ENCODE measurements at regions not wholly inside any gene's neighbourhood (a gene's known extent, or its start where the extent isn't known, plus 50 kb on each side); places are given as distances from the start of the nearest gene placed in this dataset.

GRCh38 chr5:112024769-112025168, 267.8 kb upstream of the NREP start:
- no peak for DNase-seq

DNA sequence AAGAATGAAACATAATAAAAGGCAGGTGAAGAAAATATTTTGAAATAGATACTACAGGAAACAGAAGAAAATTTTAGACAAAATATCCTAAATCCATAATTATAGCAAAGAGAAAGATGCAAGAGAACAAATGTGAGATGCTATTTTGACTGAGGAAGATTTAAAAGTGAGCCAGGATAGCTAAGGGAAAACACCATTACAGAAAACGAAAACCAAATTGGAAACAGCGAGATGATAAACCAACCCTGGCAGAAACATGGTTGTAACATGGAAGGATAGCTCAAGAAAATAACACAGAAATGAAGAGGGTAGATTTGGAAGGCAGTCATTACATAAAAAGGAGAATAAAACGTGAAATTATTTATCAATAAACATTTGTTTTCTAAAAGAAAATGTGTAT, 267.2 kb upstream of the NREP start:
- no peak for DNase-seq

DNA sequence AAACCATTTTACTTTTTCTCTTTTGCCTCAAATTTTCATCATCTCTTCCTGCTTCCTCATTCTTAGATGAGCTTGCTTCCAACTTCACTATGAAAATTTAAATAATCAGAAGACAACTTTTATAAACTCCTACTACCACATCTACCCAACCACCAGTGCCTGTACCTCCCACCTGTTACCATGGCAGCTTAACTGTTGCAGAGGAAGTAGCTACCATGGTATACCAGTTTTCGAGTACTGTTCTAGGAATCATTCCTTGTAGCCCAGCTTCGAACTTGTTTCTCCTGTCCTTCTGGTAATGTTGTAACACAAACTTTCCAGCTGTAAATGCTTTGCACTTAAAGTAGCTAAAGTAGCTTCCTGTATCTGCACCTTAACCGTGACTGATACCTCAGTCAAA, 266.8 kb upstream of the NREP start:
- no peak for DNase-seq

DNA sequence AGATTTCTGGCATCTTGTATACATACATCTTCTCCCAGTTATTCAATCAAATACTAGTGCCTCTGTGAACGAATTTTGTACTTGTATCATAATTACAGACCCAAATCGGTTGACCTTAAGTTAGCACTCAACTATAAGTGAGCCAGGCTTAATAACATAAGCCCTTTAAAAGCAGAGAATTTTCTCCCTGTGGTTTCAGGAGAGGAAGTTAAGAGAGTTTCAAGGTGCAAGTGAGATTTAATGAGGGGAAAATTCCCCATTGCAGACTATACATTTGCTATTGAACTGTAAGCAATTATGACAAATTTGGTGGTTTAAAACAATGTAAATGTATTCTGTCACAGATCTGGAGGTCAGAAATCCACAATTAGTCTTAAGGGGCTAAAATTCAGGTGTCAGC, 261.9 kb upstream of the NREP start:
- no peak for DNase-seq

- DNase-seq, result no peak
Observed at GRCh38 chr5:112016980-112017379, 260.0 kb upstream of the NREP start.

- no peak for DNase-seq
Observed at GRCh38 chr5:112014783-112015395, 257.9 kb upstream of the NREP start.

DNA sequence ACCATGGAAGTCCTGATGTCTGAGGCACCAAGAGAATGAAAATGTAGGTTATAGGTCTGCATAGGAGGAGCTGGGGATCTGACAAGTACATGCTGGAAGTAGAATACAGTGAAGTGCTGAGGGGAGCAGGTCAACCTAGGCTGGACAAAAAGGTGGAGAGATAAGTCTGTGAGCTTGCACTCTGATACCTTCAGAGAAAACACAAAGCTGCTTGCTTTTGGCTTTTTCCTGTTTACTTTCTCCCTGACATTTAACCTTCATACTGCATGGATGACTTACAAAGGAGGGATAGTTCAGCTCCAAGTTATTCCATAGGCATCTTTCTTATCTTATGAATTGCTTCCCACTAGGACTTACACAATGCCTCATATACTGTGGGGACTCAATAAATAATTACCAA, 256.7 kb upstream of the NREP start:
- DNase-seq, result no peak

DNA sequence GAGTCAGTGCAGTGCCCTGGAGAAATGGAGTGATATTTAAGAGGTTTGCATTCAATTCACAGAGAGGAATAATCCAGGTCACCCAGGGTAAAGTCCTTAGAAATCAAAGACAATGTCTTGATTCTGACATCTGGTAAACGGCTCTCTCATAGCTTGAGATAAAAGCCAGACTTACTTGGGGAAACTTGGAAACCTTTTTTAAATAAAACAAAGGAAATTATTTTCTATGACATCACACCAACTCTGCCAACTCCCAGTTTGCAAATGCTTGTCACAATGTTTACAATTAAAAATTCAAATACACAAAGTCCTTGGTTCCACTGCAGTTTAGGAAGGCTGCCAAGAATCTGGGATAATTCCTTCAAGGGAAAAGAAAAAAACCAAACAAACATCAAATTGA, 255.1 kb upstream of the NREP start:
- DNase-seq, result no peak

DNA sequence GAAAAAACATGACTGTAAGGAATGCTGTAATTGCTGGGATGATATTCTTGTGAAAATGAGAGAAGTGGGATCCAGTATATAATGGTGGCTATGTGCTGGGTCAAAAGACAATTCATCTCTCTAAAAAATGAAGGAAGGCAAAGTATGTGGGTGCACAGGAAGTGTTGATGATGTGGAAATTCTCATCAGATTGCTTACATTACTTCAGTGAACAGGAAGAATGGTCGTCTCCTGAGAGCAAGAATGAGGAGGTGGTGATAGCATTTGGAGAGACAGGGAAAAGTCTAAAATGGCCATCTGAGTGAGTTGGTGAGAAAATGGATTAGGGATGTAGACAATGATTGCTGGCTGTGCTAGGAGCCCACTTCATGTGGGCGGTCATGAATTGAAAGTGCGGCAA, 253.5 kb upstream of the NREP start:
- no peak for DNase-seq

- peak; percentile 86 for DNase-seq
Observed at GRCh38 chr5:112006721-112007120, 249.7 kb upstream of the NREP start.

DNA sequence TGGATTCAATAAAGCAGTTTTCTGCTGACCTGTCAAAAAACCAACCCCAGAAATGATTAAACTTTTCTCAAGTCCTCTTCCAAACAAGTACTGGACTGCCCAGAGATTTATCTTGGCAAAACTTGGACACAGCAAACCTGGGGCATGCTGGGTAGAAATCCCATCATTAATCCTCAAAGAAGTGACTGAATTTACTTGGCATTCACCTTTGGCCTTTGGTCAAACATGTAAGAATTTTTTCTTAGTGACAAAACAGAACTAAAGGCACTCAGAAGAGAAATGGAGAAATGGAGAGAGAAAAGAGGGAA, 248.6 kb upstream of the NREP start:
- DNase-seq, result peak; percentile 81

DNA sequence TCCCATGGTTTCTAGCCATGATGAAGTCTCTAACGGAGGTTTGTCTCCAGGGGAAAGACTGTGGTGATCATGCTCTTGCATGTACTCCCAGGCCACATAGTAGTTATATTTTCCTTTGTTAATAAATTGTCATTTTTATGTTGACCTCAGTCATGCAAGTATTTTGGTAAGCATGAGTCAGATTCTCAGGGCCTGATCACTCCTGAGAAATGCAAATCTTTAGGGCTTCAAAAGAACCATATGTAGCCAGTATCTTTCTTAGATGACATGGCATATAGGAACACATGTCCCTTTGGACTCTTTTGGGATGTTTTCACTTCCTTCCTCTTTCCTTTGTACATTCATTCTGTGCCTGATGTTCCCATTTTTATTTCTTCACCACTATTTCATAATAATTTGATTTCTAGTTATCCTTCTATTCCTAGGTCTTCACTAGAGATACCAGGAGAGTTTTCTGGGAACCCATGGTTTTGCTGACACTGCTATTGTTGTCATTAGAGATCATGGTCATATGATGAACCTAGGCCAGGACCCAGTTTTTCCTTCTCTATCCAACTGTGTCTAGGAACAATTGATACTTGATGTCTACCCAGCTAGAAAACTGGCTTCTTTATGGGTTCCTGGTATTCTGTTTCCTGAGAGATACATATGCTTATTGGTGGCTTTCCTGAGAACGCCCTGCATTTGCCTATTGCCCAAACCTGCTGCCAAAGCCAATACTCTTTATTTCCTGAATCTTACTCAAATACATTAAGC, 248.1 kb upstream of the NREP start:
- peak; percentile 87 for DNase-seq

DNA sequence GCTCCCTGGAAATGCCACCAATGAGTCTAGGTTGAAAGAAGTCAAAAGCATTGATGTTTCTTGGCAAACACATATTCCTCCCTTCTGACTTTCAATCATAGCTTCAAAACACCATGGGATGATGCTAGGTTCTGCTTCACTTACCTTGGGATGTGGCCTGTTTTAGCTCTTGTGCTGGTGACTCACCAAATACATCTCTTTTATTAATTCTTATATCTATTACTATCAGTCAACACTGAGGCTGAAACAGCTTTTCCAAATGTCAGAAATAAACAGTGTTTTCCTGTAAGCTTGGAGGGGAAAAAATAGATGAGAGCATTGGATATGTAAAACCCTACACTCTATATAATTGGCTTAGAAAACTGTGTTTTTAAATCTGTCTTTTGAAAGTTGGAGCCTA, 245.4 kb upstream of the NREP start:
- no peak for DNase-seq

DNA sequence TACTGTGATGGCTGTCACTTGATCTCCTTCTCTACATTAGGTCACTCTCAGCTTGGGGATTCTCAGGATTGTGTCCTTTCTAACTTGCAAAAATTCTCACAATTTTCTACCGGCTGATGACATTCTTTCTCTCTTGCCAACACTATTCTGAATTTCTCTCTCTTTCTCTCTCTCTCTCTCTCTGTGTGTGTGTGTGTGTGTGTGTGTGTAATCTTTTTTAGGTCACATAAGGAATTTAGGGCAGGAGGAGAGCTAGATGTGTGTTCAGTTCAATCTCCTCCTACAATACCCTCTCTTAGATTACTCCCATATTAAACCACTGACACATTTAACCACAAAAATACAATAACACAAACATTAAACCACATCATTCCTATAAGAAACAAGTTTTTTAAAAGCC, 242.3 kb upstream of the NREP start:
- DNase-seq, result peak; percentile 89

DNA sequence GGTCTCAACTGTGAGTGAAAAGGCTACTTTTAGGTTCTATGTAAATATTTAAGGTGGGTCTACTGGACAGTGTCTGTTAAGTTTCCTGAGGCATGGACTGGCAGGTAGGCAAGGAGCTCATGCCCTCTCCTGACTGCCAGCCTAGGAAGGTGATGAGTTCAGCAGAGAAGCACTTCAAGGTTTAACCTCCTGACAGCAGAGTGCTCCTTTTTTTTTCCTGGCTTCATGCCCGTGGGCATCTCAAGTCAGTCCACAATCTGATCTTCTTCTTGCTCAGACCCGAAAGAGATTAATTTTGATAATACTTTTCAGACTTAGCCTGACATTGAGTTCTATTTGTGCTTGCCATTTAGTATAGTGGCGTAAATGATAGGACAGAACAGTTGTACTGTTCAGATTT, 241.9 kb upstream of the NREP start:
- DNase-seq, result no peak

DNA sequence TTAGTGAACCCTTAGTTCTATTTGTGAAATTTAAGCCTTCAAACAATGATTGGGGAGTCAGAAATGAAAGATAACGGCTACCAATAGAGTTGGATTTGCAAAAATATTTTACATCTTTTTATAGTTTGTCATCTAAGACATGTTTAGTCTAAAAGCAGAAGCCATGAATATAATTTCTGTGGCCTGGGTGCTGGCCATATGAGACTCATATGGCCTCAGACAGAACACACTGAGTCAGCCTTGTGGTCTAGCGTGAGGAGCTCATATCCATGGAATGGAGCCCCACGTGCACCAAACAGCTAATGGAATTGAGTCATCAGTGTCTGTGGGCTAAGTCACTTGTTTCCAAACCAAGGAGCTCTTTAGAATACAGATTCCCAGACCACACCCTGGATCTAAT, 240.7 kb upstream of the NREP start:
- DNase-seq, result peak; percentile 100

DNA sequence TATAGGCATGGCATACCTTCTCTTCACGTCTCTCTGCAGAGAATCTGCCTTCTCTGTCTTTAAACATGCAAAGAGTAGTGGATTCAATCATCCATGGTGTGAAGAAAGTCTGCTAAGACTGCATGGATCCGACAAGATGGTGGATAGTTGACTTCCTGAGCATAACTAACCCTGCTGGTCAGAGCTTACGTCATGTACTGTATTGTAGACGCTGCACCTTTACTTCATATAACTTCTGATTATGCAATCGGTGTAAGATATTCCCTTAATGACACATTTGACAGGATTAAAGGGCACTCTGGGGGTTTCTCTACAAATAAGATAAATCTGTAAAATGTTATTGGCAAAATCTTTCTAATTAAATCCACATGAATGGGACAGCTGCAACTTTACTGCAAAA, 240.3 kb upstream of the NREP start:
- DNase-seq, result peak; percentile 80

DNA sequence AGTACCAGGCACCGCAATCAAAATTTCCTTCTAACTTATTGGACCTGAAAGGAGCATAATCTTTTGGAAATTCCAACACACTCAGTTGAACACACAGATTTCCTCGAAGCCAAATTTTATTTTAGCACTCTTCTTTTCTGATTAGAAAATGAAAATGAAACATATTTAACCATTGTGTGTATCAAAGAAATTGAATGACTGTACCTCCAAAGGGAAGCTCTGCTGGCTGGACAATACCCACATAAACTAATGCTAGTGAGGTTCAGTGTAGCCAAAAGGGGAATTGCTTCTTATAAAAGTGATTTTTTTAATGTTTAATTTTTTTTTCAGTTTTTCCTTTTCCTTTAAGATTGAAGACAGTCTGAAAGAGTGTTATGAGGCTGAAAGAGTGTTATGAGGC, 239.6 kb upstream of the NREP start:
- DNase-seq, result no peak

GRCh38 chr5:111995701-111996100, 238.7 kb upstream of the NREP start:
- no peak for DNase-seq

DNA sequence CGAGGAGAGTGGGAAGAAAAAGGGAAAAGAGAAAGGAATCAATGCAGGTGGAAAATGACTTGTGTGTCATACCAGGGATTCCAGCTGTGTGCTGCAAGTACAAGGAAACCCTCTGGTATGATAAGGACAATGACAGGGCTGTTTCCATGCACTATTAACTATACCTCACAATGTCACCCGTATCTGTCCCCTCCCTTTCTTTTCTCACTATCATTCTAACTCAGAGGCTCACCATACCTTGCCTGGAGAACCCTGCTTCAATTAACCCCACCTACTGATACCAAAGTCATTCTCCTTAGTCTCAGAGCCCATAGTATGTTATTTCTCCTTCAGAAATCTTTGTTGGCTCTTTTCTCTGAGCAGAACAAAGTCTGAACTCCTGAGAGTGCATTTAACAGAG, 236.2 kb upstream of the NREP start:
- no peak for DNase-seq

- DNase-seq, result peak; percentile 22
Observed at GRCh38 chr5:111984044-111984443, 227.1 kb upstream of the NREP start.

- DNase-seq, result no peak
Observed at GRCh38 chr5:111983459-111983858, 226.5 kb upstream of the NREP start.

DNA sequence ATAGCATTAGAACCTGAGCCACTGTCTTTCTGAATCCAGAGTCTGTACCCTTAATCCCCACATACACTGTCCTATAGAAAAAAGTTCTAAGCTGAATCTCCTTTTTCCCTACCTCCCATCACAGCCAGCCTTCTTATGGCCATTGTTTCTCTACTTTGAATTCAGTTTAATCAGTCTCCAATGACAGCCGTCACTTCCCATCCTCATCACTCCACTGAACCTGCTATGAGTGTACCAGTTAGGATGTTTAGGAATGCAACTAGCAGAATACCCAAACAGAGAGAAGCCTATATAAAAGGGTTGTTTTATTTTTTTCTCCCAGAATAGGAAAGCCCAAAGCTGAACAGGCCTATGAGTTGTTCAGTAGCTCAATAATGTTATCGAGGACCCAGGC, 220.4 kb upstream of the NREP start:
- no peak for DNase-seq

GRCh38 chr5:111976705-111977435, 219.9 kb upstream of the NREP start:
- no peak for DNase-seq

DNA sequence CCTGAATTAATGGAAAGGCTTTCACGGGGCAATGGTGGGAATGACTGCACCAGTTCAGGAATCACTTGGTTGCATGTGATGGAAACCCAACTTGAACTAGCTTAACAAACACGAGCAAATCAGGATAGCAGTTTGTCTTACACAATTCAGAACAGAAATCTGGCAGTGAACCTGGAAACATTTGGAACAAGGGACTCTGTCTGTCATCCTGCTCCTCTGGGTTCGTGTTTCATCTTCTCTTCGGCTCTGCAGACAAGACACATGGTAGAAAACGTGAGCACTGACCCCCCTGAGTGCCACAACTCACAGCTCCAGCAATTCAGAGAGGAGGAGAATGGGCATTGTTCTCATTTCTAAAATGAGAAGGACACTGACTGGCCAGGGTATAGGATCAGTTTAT, 218.1 kb upstream of the NREP start:
- DNase-seq, result no peak

All from HCEC 1CT (cell line).